ENCODE measurements at regions not wholly inside any gene's neighbourhood (a gene's known extent, or its start where the extent isn't known, plus 50 kb on each side); places are given as distances from the start of the nearest gene placed in this dataset.

- TF ChIP-seq ZSCAN29 (IDR thresholded peaks at IDR 0.05) (no peak), CTCF (IDR thresholded peaks at IDR 0.05 in 2 of 3, conservative IDR thresholded peaks at IDR 0.05 in 1 of 3; ENCODE audit: control insufficient read depth in 2 of 3, extremely low read depth in 1 of 3, insufficient read depth in 1 of 3, low read depth in 3 of 3, low read length in 3 of 3) (no peak), MTA3 (IDR thresholded peaks at IDR 0.05; ENCODE audit: borderline replicate concordance, low read length) (no peak), SUPT20H (IDR thresholded peaks at IDR 0.05; ENCODE audit: borderline replicate concordance, control insufficient read depth, low read depth, low read length) (no peak), CHD2 (IDR thresholded peaks at IDR 0.05; ENCODE audit: borderline replicate concordance, low read depth, low read length) (no peak), ZNF592 (IDR thresholded peaks at IDR 0.05) (no peak), NR2C2 (IDR thresholded peaks at IDR 0.05; ENCODE audit: borderline replicate concordance, control insufficient read depth, insufficient read length, low read depth) (no peak), RFX5 (IDR thresholded peaks at IDR 0.05; ENCODE audit: low read depth, low read length) (no peak), RUNX3 (IDR thresholded peaks at IDR 0.05; ENCODE audit: low read length) (no peak), RAD21 (IDR thresholded peaks at IDR 0.05; ENCODE audit: insufficient read depth, low read depth, low read length) (no peak), TCF7 (IDR thresholded peaks at IDR 0.05; ENCODE audit: borderline replicate concordance) (no peak), FOXM1 (IDR thresholded peaks at IDR 0.05; ENCODE audit: low read depth, low read length) (no peak)
Measured at GRCh38 chr1:82392946-82393345, 592.2 kb downstream of the ADGRL2 start.
